SK-N-SH treated with all-trans-retinoic acid at 6 μM for 48 hours (cell line): ENCODE measurements at regions not wholly inside any gene's neighbourhood (a gene's known extent, or its start where the extent isn't known, plus 50 kb on each side); places are given as distances from the start of the nearest gene placed in this dataset.

Experiments
- ATAC-seq: fragments of 200-7000 bp; cut with Tn5 transposase; 3 replicates; pipeline ENCODE4 v1.9.1; 2020; ENCODE audit warnings: mild to moderate bottlenecking, moderate library complexity
- ARNTL ChIP-seq: fragments of 450-650 bp; formaldehyde crosslinking; IDR thresholded peaks from 2 replicates; pipeline ENCODE4 v1.5.0; 2020; ENCODE audit warnings: low read depth, mild to moderate bottlenecking, moderate library complexity, borderline replicate concordance
- BACH2 ChIP-seq: fragments of 250-450 bp; sonication (Bioruptor Pico); IDR thresholded peaks from 2 replicates; pipeline ENCODE4 v1.9.0; 2021; ENCODE audit warnings: mild to moderate bottlenecking, borderline replicate concordance
- CSDC2 ChIP-seq: fragments of 250-450 bp; sonication (Bioruptor Pico); IDR thresholded peaks from 2 replicates; pipeline ENCODE4 v1.5.0; 2020; ENCODE audit warnings: mild to moderate bottlenecking, moderate library complexity
- ESRRG ChIP-seq: fragments of 250-450 bp; sonication (Bioruptor Pico); IDR thresholded peaks from 2 replicates; pipeline ENCODE4 v1.6.1; 2021; ENCODE audit warnings: mild to moderate bottlenecking
- GLIS3 ChIP-seq: fragments of 250-450 bp; sonication (Bioruptor Pico); IDR thresholded peaks from 2 replicates; pipeline ENCODE4 v1.5.0; 2020; ENCODE audit warnings: mild to moderate bottlenecking, moderate library complexity
- ISL1 ChIP-seq: fragments of 250-450 bp; sonication (Bioruptor Pico); IDR thresholded peaks from 2 replicates; pipeline ENCODE4 v2.1.2; 2022; ENCODE audit warnings: mild to moderate bottlenecking, moderate library complexity
- OSR1 ChIP-seq: fragments of 250-450 bp; sonication (Bioruptor Pico); IDR thresholded peaks from 2 replicates; pipeline ENCODE4 v1.8.0; 2022; ENCODE audit warnings: moderate library complexity, mild to moderate bottlenecking, inconsistent platforms
- PPARA ChIP-seq: fragments of 250-450 bp; sonication (Bioruptor Pico); IDR thresholded peaks from 2 replicates; pipeline ENCODE4 v1.5.0; 2020; ENCODE audit warnings: mild to moderate bottlenecking, borderline replicate concordance
- RARB ChIP-seq: fragments of 250-450 bp; sonication (Bioruptor Pico); IDR thresholded peaks from 2 replicates; pipeline ENCODE4 v1.8.0; 2021; ENCODE audit warnings: mild to moderate bottlenecking, moderate library complexity
- SNAI2 ChIP-seq: fragments of 250-450 bp; sonication (Bioruptor Pico); IDR thresholded peaks from 2 replicates; pipeline ENCODE4 v1.5.0; 2020; ENCODE audit warnings: mild to moderate bottlenecking, moderate library complexity
- TCF4 ChIP-seq: fragments of 250-450 bp; sonication (Bioruptor Pico); IDR thresholded peaks from 2 replicates; pipeline ENCODE4 v1.8.0; 2021; ENCODE audit warnings: mild to moderate bottlenecking, moderate library complexity, borderline replicate concordance
- TOX ChIP-seq: fragments of 250-450 bp; sonication (Bioruptor Pico); IDR thresholded peaks from 2 replicates; pipeline ENCODE4 v1.8.0; 2021; ENCODE audit warnings: mild to moderate bottlenecking, moderate library complexity, borderline replicate concordance
- ZC3H10 ChIP-seq: fragments of 250-450 bp; sonication (Bioruptor Pico); IDR thresholded peaks from 2 replicates; pipeline ENCODE4 v1.5.1; 2021; ENCODE audit warnings: mild to moderate bottlenecking, moderate library complexity
- ZFP3 ChIP-seq: fragments of 250-450 bp; sonication (Bioruptor Pico); IDR thresholded peaks from 2 replicates; pipeline ENCODE4 v1.5.0; 2020; ENCODE audit warnings: mild to moderate bottlenecking, moderate library complexity
- ZFP30 ChIP-seq: fragments of 450-650 bp; formaldehyde crosslinking; IDR thresholded peaks from 2 replicates; pipeline ENCODE4 v1.5.0; 2022; ENCODE audit warnings: mild to moderate bottlenecking, moderate library complexity
- ZNF565 ChIP-seq: fragments of 450-650 bp; formaldehyde crosslinking; conservative IDR thresholded peaks from 2 replicates; pipeline ENCODE4 v1.5.0; 2020; ENCODE audit warnings: low read depth, mild to moderate bottlenecking, moderate library complexity
- ZNF70 ChIP-seq: fragments of 450-650 bp; formaldehyde crosslinking; IDR thresholded peaks from 2 replicates; pipeline ENCODE4 v1.5.0; 2020; ENCODE audit warnings: mild to moderate bottlenecking, moderate library complexity
- ZNF8 ChIP-seq: fragments of 450-650 bp; formaldehyde crosslinking; IDR thresholded peaks from 2 replicates; pipeline ENCODE4 v1.5.0; 2020; ENCODE audit warnings: mild to moderate bottlenecking, moderate library complexity
- TF ChIP-seq, protein P1 (sequence below): fragments of 250-450 bp; sonication (Bioruptor Pico); IDR thresholded peaks from 2 replicates; pipeline ENCODE4 v1.5.1; 2021; ENCODE audit warnings: mild to moderate bottlenecking, moderate library complexity
- TF ChIP-seq, protein P2 (sequence below): fragments of 250-450 bp; sonication (Bioruptor Pico); IDR thresholded peaks from 2 replicates; pipeline ENCODE4 v1.8.0; 2021; ENCODE audit warnings: low read depth, mild to moderate bottlenecking, moderate library complexity, borderline replicate concordance
- TF ChIP-seq, protein P3 (sequence below): fragments of 250-450 bp; sonication (Bioruptor Pico); IDR thresholded peaks from 2 replicates; pipeline ENCODE4 v1.5.0; 2020; ENCODE audit warnings: mild to moderate bottlenecking, moderate library complexity
- TF ChIP-seq, protein P4 (sequence below): fragments of 250-450 bp; sonication (Bioruptor Pico); IDR thresholded peaks from 2 replicates; pipeline ENCODE4 v1.5.1; 2020; ENCODE audit warnings: low read depth, mild to moderate bottlenecking, moderate library complexity
- TF ChIP-seq, protein P5 (sequence below): fragments of 250-450 bp; sonication (Bioruptor Pico); IDR thresholded peaks from 2 replicates; pipeline ENCODE4 v1.8.0; 2020; ENCODE audit warnings: mild to moderate bottlenecking, moderate library complexity, borderline replicate concordance

DNA sequence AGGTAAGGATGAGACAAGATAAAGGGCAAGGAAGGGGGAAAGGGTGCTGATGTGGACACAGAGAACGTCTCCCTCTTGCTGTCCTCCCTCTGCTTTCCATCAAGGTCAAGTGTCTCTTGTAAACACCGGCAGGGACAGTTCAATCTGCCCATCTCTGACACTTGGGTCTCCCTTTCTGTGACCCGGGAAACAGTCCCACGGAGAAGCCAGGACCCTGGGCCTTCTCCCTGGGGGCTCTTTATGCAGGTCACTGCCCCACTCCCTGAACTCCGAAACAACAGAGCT, 254.3 kb downstream of the LTN1 start:
- TF ChIP-seq ZNF70 (no peak), RARB (CRISPR knock-in tag) (no peak), ZNF565 (CRISPR knock-in tag) (no peak), ISL1 (CRISPR knock-in tag) (no peak), ZFP3 (CRISPR knock-in tag) (no peak), OSR1 (no peak), ARNTL (CRISPR knock-in tag) (no peak), ESRRG (CRISPR knock-in tag) (no peak), GLIS3 (CRISPR knock-in tag) (no peak), ZNF8 (CRISPR knock-in tag) (no peak), SNAI2 (CRISPR knock-in tag) (no peak), TCF4 (CRISPR knock-in tag) (no peak), BACH2 (CRISPR knock-in tag) (no peak), ZFP30 (no peak), ZC3H10 (no peak), PPARA (CRISPR knock-in tag) (no peak), CSDC2 (no peak)
- TF ChIP-seq, protein P1, sequence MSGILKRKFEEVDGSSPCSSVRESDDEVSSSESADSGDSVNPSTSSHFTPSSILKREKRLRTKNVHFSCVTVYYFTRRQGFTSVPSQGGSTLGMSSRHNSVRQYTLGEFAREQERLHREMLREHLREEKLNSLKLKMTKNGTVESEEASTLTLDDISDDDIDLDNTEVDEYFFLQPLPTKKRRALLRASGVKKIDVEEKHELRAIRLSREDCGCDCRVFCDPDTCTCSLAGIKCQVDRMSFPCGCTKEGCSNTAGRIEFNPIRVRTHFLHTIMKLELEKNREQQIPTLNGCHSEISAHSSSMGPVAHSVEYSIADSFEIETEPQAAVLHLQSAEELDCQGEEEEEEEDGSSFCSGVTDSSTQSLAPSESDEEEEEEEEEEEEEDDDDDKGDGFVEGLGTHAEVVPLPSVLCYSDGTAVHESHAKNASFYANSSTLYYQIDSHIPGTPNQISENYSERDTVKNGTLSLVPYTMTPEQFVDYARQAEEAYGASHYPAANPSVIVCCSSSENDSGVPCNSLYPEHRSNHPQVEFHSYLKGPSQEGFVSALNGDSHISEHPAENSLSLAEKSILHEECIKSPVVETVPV (CRISPR knock-in tag), result no peak
- TF ChIP-seq, protein P2, sequence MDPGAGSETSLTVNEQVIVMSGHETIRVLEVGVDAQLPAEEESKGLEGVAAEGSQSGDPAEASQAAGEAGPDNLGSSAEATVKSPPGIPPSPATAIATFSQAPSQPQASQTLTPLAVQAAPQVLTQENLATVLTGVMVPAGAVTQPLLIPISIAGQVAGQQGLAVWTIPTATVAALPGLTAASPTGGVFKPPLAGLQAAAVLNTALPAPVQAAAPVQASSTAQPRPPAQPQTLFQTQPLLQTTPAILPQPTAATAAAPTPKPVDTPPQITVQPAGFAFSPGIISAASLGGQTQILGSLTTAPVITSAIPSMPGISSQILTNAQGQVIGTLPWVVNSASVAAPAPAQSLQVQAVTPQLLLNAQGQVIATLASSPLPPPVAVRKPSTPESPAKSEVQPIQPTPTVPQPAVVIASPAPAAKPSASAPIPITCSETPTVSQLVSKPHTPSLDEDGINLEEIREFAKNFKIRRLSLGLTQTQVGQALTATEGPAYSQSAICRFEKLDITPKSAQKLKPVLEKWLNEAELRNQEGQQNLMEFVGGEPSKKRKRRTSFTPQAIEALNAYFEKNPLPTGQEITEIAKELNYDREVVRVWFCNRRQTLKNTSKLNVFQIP (CRISPR knock-in tag), result no peak
- TF ChIP-seq, all 23 proteins: peak for 0
- no peak for ATAC-seq

DNA sequence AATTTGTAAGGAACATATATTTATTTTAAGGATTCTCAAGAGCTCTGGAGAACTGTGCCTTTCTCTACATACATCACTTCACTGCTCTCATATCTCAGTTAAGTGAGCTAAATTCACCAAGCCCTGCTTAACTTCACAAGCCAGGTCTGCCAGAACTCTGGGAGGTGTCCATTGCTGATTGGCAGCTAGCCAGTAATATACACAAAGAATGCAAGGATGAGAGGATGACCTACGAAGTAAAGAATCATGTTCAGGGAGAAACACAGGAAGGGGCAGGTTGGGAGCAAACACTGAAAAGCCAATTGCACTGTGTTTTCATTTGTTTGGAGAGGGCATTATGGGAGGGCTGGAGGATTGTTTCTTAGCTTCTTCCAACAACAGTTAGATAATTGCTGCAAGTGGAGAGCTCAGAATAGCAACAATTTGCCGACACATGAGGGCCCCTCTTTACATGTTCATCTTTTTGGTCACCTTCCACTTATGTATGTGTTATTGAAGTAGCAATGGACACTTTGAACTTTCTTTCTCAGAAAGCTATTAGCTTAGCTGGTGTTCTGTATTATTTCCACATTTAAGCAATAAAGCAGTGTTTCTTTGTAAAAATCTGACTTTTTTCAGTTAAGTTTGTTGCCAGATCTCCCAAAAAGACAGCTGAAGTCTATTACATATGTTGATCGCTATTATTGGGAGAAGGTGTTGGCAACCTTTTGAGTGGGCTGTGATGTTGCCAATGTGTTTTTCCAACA, 254.8 kb downstream of the LTN1 start:
- peak; percentile 61 for ATAC-seq
- TF ChIP-seq ZNF565 (CRISPR knock-in tag), result no peak
- TF ChIP-seq ESRRG (CRISPR knock-in tag), result no peak
- TF ChIP-seq RARB (CRISPR knock-in tag), result no peak
- TF ChIP-seq ZFP3 (CRISPR knock-in tag), result no peak
- TF ChIP-seq GLIS3 (CRISPR knock-in tag), result no peak
- TF ChIP-seq, protein P2 (CRISPR knock-in tag), result no peak
- no peak for TF ChIP-seq SNAI2 (CRISPR knock-in tag)
- no peak for TF ChIP-seq ARNTL (CRISPR knock-in tag)
- TF ChIP-seq TOX (CRISPR knock-in tag), result no peak
- TF ChIP-seq, protein P3, sequence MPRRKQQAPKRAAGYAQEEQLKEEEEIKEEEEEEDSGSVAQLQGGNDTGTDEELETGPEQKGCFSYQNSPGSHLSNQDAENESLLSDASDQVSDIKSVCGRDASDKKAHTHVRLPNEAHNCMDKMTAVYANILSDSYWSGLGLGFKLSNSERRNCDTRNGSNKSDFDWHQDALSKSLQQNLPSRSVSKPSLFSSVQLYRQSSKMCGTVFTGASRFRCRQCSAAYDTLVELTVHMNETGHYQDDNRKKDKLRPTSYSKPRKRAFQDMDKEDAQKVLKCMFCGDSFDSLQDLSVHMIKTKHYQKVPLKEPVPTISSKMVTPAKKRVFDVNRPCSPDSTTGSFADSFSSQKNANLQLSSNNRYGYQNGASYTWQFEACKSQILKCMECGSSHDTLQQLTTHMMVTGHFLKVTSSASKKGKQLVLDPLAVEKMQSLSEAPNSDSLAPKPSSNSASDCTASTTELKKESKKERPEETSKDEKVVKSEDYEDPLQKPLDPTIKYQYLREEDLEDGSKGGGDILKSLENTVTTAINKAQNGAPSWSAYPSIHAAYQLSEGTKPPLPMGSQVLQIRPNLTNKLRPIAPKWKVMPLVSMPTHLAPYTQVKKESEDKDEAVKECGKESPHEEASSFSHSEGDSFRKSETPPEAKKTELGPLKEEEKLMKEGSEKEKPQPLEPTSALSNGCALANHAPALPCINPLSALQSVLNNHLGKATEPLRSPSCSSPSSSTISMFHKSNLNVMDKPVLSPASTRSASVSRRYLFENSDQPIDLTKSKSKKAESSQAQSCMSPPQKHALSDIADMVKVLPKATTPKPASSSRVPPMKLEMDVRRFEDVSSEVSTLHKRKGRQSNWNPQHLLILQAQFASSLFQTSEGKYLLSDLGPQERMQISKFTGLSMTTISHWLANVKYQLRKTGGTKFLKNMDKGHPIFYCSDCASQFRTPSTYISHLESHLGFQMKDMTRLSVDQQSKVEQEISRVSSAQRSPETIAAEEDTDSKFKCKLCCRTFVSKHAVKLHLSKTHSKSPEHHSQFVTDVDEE, result no peak
- no peak for TF ChIP-seq BACH2 (CRISPR knock-in tag)
- no peak for TF ChIP-seq TCF4 (CRISPR knock-in tag)
- TF ChIP-seq, protein P1 (CRISPR knock-in tag), result no peak
- no peak for TF ChIP-seq ZNF70
- TF ChIP-seq ZFP30, result no peak
- TF ChIP-seq, protein P4, sequence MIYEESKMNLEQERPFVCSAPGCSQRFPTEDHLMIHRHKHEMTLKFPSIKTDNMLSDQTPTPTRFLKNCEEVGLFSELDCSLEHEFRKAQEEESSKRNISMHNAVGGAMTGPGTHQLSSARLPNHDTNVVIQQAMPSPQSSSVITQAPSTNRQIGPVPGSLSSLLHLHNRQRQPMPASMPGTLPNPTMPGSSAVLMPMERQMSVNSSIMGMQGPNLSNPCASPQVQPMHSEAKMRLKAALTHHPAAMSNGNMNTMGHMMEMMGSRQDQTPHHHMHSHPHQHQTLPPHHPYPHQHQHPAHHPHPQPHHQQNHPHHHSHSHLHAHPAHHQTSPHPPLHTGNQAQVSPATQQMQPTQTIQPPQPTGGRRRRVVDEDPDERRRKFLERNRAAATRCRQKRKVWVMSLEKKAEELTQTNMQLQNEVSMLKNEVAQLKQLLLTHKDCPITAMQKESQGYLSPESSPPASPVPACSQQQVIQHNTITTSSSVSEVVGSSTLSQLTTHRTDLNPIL (CRISPR knock-in tag), result no peak
- TF ChIP-seq, protein P5, sequence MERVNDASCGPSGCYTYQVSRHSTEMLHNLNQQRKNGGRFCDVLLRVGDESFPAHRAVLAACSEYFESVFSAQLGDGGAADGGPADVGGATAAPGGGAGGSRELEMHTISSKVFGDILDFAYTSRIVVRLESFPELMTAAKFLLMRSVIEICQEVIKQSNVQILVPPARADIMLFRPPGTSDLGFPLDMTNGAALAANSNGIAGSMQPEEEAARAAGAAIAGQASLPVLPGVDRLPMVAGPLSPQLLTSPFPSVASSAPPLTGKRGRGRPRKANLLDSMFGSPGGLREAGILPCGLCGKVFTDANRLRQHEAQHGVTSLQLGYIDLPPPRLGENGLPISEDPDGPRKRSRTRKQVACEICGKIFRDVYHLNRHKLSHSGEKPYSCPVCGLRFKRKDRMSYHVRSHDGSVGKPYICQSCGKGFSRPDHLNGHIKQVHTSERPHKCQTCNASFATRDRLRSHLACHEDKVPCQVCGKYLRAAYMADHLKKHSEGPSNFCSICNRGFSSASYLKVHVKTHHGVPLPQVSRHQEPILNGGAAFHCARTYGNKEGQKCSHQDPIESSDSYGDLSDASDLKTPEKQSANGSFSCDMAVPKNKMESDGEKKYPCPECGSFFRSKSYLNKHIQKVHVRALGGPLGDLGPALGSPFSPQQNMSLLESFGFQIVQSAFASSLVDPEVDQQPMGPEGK, result no peak
- no peak for TF ChIP-seq OSR1
